Mesodermal cell (in vitro differentiated cells): ENCODE measurements at regions not wholly inside any gene's neighbourhood (a gene's known extent, or its start where the extent isn't known, plus 50 kb on each side); places are given as distances from the start of the nearest gene placed in this dataset.

Source experiments
- H3K27ac ChIP-seq: 2 replicates; pipeline ENCODE4 v1.7.0; 2013; ENCODE audit warnings: mild to moderate bottlenecking, low read depth, low read length, moderate library complexity; ENCODE audit not compliant: severe bottlenecking
- H3K36me3 ChIP-seq: 2 replicates; pipeline ENCODE4 v1.7.1; 2013; ENCODE audit warnings: mild to moderate bottlenecking, low read length, moderate library complexity; ENCODE audit not compliant: control insufficient read depth, insufficient read depth
- H3K4me1 ChIP-seq: one replicate; pipeline ENCODE4 v1.7.1; 2013; ENCODE audit warnings: mild to moderate bottlenecking, low read length; ENCODE audit not compliant: insufficient read depth, control insufficient read depth, poor library complexity, severe bottlenecking
- H3K4me3 ChIP-seq: 2 replicates; pipeline ENCODE4 v1.7.0; 2013; ENCODE audit warnings: low read length, control low read depth, mild to moderate bottlenecking; ENCODE audit not compliant: insufficient read depth, poor library complexity, severe bottlenecking; ENCODE audit errors: extremely low read depth
- H3K9me3 ChIP-seq: 2 replicates; pipeline ENCODE4 v1.7.1; 2013; ENCODE audit warnings: mild to moderate bottlenecking, low read length, moderate library complexity; ENCODE audit not compliant: control insufficient read depth
- WGBS, 2 experiments: methylation state at CpG; one replicate each; pipeline ENCODE4 v1.1.5; 2013; ENCODE audit warnings: missing lambda C conversion rate in 2 of 2; ENCODE audit not compliant: insufficient coverage in 2 of 2; 5-methylcytosine and 5-hydroxymethylcytosine counted together

- no peak overlapping the region for H3K4me3 ChIP-seq
- no peaks in the 10 kb centered on the region for H3K9me3 ChIP-seq
- H3K4me1 ChIP-seq = peaks cover 6% of the 10 kb centered on the region
- no peak overlapping the region for H3K27ac ChIP-seq
- no peaks in the 10 kb centered on the region for H3K36me3 ChIP-seq
Observed at GRCh38 chr4:29307256-29307655, 1412.9 kb upstream of the PCDH7 start.

- Histone ChIP-seq H3K4me1 (peaks cover 6% of the 10 kb centered on the region), H3K4me3 (no peak overlapping the region), H3K36me3 (no peaks in the 10 kb centered on the region), H3K27ac (no peak overlapping the region), H3K9me3 (no peaks in the 10 kb centered on the region)
- no CpG with 5 or more reads among the region's 1 CpG for WGBS, 2 experiments
Observed at GRCh38 chr4:29307755-29308154, 1412.4 kb upstream of the PCDH7 start.

- Histone ChIP-seq H3K27ac (no peak overlapping the region), H3K4me1 (peaks cover 6% of the 10 kb centered on the region), H3K36me3 (no peaks in the 10 kb centered on the region), H3K9me3 (no peaks in the 10 kb centered on the region), H3K4me3 (no peak overlapping the region)
- WGBS, 2 experiments = 83 to 91% methylated on average over 2 of the region's 3 CpGs
Observed at GRCh38 chr4:29309050-29309449, 1411.1 kb upstream of the PCDH7 start.

DNA sequence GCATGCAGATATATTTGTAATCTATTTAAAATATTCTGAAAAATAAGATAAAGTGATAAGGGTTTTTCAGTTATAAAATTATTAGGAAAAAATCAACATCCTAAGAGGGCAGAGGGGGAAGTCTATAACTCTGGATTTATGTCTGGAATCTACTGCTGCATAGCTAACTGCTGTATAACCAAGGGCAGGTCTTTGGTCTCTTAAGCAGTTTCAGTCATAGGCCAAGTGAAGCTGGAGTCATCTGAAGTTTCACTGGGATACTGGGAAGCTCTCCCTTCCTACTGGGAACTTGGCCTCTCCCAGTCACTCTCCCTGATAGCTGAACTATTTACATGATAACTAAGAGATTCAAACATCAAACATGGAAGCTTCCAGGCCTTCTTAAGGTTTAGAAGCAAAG, 1409.9 kb upstream of the PCDH7 start:
- Histone ChIP-seq H3K9me3 (no peaks in the 10 kb centered on the region), H3K4me1 (peaks cover 6% of the 10 kb centered on the region), H3K4me3 (no peak overlapping the region), H3K36me3 (no peaks in the 10 kb centered on the region), H3K27ac (no peak overlapping the region)

- H3K4me1 ChIP-seq = peaks cover 6% of the 10 kb centered on the region
- no peak overlapping the region for H3K27ac ChIP-seq
- WGBS, 2 experiments = no CpG with 5 or more reads among the region's 1 CpG
- no peaks in the 10 kb centered on the region for H3K9me3 ChIP-seq
- no peaks in the 10 kb centered on the region for H3K36me3 ChIP-seq
- no peak overlapping the region for H3K4me3 ChIP-seq
Observed at GRCh38 chr4:29311247-29311646, 1408.9 kb upstream of the PCDH7 start.

DNA sequence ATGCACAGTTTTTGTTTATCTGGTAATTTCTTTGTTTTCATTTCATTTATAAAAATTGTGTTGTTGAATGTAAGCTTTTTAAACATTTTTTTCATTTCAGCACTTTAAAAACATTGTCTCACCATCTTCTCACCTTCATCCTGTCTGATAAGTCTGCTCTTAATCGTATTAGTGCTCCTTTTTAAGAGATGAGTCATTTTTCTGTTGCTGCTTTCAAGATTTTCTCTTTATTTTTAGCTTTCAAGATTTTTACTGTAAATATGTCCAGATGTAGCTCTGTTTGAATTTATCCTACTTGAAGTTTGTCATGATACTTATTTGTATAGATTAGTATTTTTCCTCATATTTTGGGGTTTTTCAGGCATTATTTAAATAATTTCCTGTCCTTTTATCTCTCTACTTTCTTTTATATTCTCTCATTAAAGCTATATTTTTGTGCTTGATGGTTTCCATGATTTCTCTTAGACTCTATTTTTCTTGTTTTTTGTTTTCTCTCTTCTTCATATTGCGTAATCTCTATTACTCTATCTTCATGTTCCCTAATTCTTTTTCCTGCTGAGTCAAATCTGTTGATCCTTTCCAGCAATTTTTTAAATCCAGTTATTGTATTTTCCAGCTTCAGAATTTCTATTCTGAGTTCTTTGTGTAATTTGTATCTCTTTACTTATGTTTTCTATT, 1400.4 kb upstream of the PCDH7 start:
- H3K27ac ChIP-seq = no peak overlapping the region
- 80% methylated on average over 1 of the region's 2 CpGs; no CpG with 5 or more reads in 1 of the 2 experiments for WGBS, 2 experiments
- H3K4me1 ChIP-seq = peaks cover 3% of the 10 kb centered on the region
- no peak overlapping the region for H3K4me3 ChIP-seq
- H3K36me3 ChIP-seq = no peaks in the 10 kb centered on the region
- H3K9me3 ChIP-seq = no peaks in the 10 kb centered on the region

GRCh38 chr4:29320947-29321620, 1399.1 kb upstream of the PCDH7 start:
- 81 to 92% methylated on average over 2 to 5 of the region's 6 CpGs for whole genome bisulfite sequencing, 2 experiments
- H3K4me1 ChIP-seq = peaks cover 3% of the 10 kb centered on the region
- no peaks in the 10 kb centered on the region for H3K36me3 ChIP-seq
- no peak overlapping the region for H3K4me3 ChIP-seq
- no peak overlapping the region for H3K27ac ChIP-seq
- no peaks in the 10 kb centered on the region for H3K9me3 ChIP-seq

GRCh38 chr4:29326004-29326403, 1394.2 kb upstream of the PCDH7 start:
- Histone ChIP-seq H3K4me3 (no peak overlapping the region), H3K9me3 (no peaks in the 10 kb centered on the region), H3K4me1 (peaks cover 3% of the 10 kb centered on the region), H3K27ac (no peak overlapping the region), H3K36me3 (no peaks in the 10 kb centered on the region)
- 60% methylated on average over 1 of the region's 2 CpGs; no CpG with 5 or more reads in 1 of the 2 experiments for WGBS, 2 experiments

- Histone ChIP-seq H3K9me3 (no peaks in the 10 kb centered on the region), H3K4me3 (no peak overlapping the region), H3K36me3 (no peaks in the 10 kb centered on the region), H3K27ac (no peak overlapping the region), H3K4me1 (no peaks in the 10 kb centered on the region)
- 86% methylated on average over 2 of the region's 2 CpGs; no CpG with 5 or more reads in 1 of the 2 experiments for WGBS, 2 experiments
Observed at GRCh38 chr4:29326816-29327215, 1393.4 kb upstream of the PCDH7 start.

GRCh38 chr4:29336861-29337260, 1383.3 kb upstream of the PCDH7 start:
- H3K4me3 ChIP-seq = no peak overlapping the region
- 80 to 83% methylated on average over 1 of the region's 1 CpG for WGBS, 2 experiments
- H3K36me3 ChIP-seq = no peaks in the 10 kb centered on the region
- H3K27ac ChIP-seq = no peak overlapping the region
- H3K9me3 ChIP-seq = no peaks in the 10 kb centered on the region
- H3K4me1 ChIP-seq = no peaks in the 10 kb centered on the region

DNA sequence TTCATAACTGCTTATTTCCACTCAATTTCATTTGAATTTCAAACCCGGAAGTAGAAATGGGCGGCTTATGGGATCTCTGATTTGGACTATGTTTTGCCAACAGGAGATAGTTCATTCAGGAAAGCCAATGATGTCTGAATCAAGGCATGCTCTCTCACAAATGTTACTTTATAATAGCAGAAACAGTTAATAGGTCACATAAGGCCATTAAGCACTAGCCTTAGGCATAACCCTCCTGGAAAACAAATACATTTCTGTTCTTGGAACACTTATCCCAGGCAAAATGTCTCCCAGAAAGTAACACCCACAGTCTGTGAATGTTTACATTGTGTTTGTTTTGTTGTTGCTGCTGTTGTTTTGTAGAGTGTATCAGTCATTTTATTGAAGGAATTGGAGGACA, 1347.2 kb upstream of the PCDH7 start:
- no CpG with 5 or more reads among the region's 2 CpGs for WGBS, 2 experiments
- H3K36me3 ChIP-seq = no peaks in the 10 kb centered on the region
- H3K27ac ChIP-seq = no peak overlapping the region
- no peak overlapping the region for H3K4me3 ChIP-seq
- H3K9me3 ChIP-seq = no peaks in the 10 kb centered on the region
- no peaks in the 10 kb centered on the region for H3K4me1 ChIP-seq
